HG02852 (cell line): ENCODE measurements at regions not wholly inside any gene's neighbourhood (a gene's known extent, or its start where the extent isn't known, plus 50 kb on each side); places are given as distances from the start of the nearest gene placed in this dataset.

ENCODE experiments used
- ATAC-seq: cut with Tn5 transposase; IDR thresholded peaks from one replicate; pipeline ENCODE4 v1.9.1; 2021; ENCODE audit warnings: mild to moderate bottlenecking, moderate library complexity; ENCODE audit not compliant: unreplicated experiment

GRCh38 chr6:140586426-140587061 lies 1212.1 kb upstream of the CITED2 start:
- peak; percentile 93 for ATAC-seq

DNA sequence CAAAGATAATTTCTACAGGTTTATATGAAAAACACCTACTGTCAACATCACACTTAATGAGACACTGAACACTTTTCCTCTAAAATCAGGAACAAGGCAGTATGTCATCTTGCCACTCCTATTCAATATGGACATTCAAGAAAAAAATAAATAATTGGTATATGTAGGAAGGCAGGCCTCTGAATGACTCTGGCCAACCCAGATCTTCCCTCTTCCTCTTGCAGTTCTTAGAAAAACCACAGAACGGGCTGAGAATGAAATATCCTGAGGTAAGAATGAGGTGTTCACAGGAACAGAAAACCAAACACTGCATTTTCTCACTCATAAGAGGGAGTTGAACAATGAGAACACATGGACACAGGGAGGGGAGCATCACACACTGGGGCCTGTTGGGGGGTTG lies 1207.2 kb upstream of the CITED2 start:
- no peak for ATAC-seq

- no peak for ATAC-seq
These were observed 1205.5 kb upstream of the CITED2 start for GRCh38 chr6:140579918-140580317.

DNA sequence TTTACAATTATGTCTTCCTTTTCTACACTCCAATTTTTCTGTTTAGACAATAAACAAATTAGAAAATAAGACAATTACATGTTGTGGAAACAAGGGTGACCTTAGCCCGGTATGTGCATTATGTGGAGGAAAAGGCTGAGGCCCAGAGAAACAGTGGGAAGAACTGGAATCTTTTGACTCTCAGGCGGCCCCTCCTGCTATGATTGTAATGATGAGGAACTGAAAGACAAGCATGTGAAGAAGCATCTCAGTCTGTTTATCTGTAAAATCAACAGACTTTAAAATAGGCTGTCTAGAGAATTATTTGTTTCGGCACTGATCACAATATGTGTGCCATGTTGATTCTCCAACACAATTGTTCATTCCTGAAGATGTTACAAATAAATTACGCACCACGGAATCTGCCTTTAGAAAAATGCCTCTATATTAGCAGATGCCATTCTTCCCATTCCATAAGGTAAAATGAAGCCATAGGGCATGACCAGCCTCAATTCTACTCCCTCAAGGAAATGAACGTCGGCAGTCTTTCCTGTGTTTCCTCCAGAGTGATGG lies 1201.6 kb upstream of the CITED2 start:
- peak; percentile 36 for ATAC-seq

DNA sequence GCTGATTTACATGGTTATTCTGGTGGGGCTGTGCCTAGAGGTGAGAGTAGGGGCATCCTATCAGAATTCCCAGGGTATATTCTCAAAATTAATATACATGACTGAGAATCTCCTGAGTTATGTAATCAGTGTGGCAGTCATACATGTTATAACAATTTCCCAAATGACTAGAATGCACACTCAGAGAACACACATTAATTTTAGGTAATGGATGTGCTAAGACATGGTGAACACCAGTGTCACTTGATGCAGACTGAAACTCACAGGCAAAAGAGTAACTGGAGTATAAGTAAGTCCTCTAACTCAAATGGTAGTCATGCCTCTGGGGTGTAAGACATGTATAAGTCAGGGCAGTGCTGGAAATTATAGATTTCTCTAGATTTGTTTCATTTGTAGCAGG lies 1198.4 kb upstream of the CITED2 start:
- ATAC-seq: peak; percentile 32

- ATAC-seq: peak; percentile 35
These were observed 1197.7 kb upstream of the CITED2 start for GRCh38 chr6:140572129-140572528.

- ATAC-seq: no peak
These were observed 1196.7 kb upstream of the CITED2 start for GRCh38 chr6:140571145-140571544.

GRCh38 chr6:140567466-140567865 lies 1193.0 kb upstream of the CITED2 start:
- ATAC-seq: no peak

- no peak for ATAC-seq
These were observed 1192.4 kb upstream of the CITED2 start for GRCh38 chr6:140566781-140567277.

DNA sequence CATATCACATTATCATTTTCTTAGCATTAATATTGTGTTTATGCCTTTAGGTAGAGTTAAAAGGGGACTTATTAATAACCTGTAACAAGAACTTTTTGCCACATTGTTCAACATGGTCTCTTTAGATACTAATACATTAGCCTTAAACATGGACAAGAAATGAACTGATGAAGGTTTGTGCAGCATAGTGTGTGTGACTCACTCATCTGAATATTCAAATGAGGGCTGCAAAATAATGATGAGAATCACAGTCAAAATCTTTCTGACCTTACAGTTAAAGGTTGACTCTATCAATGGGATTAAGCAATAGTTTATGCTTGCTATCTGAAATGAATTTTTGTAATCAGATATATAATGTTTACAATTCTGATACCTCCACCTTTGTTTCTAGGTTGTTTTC lies 1189.3 kb upstream of the CITED2 start:
- ATAC-seq: no peak

- ATAC-seq: no peak
These were observed 1187.3 kb upstream of the CITED2 start for GRCh38 chr6:140561701-140562100.

- no peak for ATAC-seq
These were observed 1186.2 kb upstream of the CITED2 start for GRCh38 chr6:140560671-140561070.

DNA sequence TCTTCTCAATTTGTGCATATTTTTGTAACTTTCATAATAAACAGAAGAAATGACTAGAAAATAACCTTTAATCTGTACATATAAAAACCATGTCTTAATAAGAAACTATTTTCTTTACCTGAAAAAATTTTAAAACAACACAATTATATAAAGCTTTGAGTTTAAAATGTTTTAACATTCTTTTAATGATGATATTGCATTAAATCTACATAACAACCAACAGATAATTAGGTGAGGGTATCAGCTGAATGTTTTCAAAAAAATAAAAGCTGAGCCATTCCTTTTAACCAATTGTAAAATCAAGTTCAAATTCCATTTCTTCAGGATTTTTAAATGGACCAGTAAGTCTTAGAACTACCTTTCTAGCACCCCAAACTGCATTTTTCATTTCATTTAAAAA lies 1185.0 kb upstream of the CITED2 start:
- ATAC-seq: no peak

DNA sequence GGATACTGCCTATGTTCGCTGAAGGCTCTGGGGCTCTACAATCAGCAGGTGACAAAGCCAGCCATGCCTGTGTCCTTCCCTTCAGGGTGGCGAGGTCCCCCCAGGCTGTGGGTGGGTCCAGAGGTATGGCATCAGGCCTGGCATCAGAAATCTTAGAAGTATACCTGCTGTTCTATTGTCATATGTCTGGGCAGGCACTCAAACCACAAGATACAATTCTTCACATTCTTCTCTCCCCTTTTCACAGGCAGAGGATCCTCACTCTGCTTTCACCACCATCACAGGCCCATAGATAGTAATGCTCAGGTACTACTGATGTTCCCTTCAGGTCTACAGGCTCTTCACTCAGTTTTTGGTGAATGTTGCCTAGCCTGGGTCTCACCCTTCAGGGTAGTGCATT lies 1180.0 kb upstream of the CITED2 start:
- no peak for ATAC-seq

GRCh38 chr6:140548366-140548765 lies 1173.9 kb upstream of the CITED2 start:
- no peak for ATAC-seq

DNA sequence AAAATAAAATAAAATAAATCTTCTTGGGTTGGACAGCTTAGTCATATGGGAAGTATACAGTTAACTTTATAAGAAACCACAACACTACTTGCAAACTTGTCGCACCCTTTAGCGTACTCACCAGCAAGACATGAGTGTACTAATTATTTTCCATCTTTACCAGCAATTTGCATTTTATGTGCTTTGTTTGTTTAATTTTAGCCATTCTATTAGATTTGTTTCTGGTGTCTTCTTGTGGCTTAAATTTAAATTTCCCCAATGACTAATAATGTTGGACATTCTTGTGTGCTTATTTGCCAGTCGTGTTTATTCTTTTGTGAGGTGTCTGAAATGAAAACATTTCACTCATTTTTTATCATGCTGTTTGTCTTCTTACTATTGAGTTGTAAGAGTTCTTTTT lies 1172.2 kb upstream of the CITED2 start:
- no peak for ATAC-seq

- ATAC-seq: no peak
These were observed 1170.0 kb upstream of the CITED2 start for GRCh38 chr6:140544431-140544830.

GRCh38 chr6:140542863-140543262 lies 1168.4 kb upstream of the CITED2 start:
- peak; percentile 43 for ATAC-seq

- ATAC-seq: no peak
These were observed 1166.8 kb upstream of the CITED2 start for GRCh38 chr6:140541288-140541687.

GRCh38 chr6:140540743-140541142 lies 1166.3 kb upstream of the CITED2 start:
- ATAC-seq: no peak

DNA sequence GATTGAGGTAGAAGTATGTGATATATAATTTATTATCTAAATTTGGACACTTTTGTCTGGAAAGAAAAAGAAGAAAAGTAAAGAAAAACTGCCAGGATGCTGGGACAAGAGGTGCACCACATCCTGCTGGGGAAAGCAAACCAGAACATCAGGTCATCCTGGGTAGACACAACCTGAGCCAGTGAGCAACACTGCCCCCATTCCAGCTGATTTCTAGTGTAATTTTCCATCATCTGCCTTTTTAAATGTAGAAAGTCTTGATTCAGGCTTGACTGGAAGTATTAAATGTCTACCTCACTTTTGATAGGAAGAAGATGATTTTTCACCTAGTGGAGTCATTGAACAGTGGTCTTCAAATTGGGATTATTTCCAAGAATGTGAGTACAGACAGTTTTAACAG lies 1164.5 kb upstream of the CITED2 start:
- ATAC-seq: no peak

- no peak for ATAC-seq
These were observed 1163.6 kb upstream of the CITED2 start for GRCh38 chr6:140537834-140538705.
